ENCODE measurements at regions not wholly inside any gene's neighbourhood (a gene's known extent, or its start where the extent isn't known, plus 50 kb on each side); places are given as distances from the start of the nearest gene placed in this dataset.
"Not testable (repeated sequence)": the region's sequence is repeated elsewhere in the genome, so short reads cannot be mapped to it uniquely, and the experiment has no call there.

DNA sequence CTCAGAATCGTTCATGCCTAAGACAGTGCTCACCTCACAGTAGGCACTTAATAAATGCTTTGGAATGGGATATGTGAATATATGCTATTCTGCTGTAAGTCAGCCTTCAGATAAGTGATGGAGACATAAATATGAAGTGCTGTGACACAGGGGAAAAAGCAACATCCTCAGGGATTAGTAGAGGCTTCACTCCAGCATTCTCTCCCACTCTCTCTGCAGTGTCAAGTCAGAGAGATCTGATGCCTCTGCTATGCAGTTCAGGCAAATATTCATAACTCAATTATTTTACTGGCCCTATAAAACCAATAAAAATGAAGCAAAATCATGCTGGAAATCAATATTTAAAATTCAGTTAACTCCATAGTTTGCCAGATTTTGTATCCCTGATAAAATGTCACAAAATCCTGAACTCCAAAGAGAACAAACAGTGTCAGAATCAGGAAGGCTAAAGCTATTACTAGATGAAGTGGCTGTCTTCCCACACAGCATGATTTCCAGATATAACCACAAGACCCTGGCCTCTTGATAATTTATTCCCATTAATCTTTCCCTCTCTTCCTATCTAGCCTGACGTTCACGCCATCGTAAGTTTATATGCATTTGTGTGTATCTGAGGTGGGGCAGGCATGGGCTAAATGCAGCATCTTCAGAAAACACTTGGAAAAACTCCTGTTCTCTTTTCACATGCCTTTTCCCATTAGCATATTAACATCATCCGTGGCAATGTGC is 278.9 kb upstream of the ATP11B start:
- no peak for DNase-seq (ENCODE audit: low spot score)

GRCh38 chr3:182516597-182517336 is 276.5 kb upstream of the ATP11B start:
- no peak for DNase-seq (ENCODE audit: low spot score)

DNA sequence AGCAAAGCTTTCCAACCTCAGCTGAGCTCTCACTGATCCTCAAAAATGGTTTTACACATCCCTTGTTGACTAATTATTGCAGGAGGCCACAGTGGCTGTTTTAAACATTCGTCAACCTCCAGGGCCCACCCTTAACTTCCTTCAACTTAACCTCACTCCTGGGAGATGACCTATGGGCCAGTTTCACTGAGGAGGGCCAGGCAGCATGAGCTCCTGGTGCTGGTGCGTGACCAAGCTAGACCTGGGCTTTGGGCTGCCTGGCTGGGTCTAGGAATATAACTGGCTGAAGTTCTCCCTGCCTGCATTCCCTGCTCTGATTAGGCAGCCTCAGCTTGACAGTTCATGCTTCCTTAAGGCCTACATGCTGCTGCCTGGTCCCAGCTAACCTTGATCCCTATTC is 273.7 kb upstream of the ATP11B start:
- no peak for DNase-seq (ENCODE audit: low spot score)

DNA sequence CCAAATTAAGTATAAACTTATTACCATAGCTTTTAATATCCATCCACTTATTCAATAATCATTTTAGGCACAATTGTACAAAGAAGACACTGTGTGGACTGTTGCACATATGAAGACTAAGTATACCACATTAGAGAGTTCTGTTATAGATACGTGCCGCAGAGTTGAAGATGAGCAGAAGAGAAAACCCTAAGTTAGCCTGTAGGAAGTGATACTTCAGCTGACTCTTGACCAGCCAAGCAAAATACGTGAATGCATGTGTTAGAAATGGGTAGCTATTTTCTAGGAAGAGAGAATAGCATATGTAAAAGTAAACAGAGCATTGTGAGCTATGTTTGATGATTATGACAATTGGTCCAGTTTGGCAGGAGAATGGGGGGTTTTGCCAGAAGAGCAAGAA is 272.0 kb upstream of the ATP11B start:
- DNase-seq (ENCODE audit: low spot score): no peak

- DNase-seq (ENCODE audit: low spot score): not testable (repeated sequence)
Observed at GRCh38 chr3:182523424-182523823, 269.9 kb upstream of the ATP11B start.

DNA sequence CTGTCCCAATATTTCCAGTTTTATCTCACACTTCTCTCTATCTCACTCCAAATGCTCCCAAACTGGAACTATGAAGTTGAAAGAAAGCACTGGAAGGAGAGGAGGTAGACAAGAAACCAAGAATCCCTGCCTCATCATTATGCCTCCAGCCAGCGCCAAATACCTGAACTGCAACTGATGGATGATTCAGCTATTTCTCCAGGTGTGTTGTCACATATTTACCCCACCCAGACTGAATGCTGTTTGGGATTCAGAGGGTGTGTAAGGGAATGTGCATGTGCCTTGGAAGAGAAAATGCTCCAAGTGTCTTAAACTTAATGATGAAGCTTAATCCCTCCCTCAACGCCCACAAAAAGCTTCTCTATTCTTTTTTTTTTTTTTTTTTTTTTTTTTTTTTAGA is 269.5 kb upstream of the ATP11B start:
- DNase-seq (ENCODE audit: low spot score): no peak

- no peak for DNase-seq (ENCODE audit: low spot score)
Observed at GRCh38 chr3:182524711-182525401, 268.4 kb upstream of the ATP11B start.

DNA sequence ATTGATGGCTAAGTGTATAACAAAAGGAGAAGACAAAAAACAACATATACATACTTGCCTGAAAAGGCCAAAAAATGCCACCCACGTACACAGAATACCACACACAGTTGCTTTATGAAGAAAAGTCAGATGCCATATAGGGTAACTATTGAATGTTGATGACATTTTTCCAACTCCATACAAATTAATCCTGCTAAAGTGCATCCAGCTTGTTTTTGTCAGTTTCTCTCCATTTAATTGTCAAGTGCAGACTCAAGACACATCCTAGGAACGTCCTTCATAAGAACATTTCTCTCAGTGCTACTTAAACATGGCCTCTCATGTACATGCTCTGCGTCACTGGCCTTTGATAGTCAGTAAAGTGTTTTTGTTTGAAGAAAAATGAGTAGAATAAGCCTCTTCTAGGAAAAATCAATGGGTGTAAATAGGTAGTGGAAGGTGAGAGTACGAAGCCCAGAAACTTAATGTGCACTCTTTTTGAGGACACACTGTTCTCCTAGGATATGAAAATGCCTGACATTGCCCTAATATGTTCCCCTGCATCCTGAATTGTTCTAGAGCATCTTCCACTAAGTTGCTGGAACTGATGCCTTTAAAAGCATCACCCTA is 267.4 kb upstream of the ATP11B start:
- no peak for DNase-seq (ENCODE audit: low spot score)

- DNase-seq (ENCODE audit: low spot score): no peak
Observed at GRCh38 chr3:182527745-182528144, 265.6 kb upstream of the ATP11B start.

DNA sequence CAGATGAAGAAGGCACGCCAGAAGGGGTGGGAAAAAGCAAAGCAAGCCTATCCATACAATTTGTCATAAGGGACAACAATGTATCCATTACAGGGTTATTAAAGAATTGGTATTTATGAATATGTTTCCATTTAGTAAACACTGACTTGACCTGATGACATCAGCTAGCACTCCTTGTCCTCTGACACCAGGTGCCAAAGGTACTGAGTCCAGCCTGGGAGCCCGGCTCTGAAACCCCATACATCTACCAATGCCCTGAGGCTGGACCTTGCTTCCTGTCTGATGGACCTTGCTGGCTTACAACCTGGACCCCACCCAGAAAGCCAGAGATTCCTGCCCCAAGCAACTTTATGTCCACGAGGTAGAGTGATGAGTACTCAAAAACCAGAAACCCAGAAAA is 263.0 kb upstream of the ATP11B start:
- no peak for DNase-seq (ENCODE audit: low spot score)

- no peak for DNase-seq (ENCODE audit: low spot score)
Observed at GRCh38 chr3:182533394-182533793, 259.9 kb upstream of the ATP11B start.

- DNase-seq (ENCODE audit: low spot score): no peak
Observed at GRCh38 chr3:182544542-182544941, 248.8 kb upstream of the ATP11B start.

DNA sequence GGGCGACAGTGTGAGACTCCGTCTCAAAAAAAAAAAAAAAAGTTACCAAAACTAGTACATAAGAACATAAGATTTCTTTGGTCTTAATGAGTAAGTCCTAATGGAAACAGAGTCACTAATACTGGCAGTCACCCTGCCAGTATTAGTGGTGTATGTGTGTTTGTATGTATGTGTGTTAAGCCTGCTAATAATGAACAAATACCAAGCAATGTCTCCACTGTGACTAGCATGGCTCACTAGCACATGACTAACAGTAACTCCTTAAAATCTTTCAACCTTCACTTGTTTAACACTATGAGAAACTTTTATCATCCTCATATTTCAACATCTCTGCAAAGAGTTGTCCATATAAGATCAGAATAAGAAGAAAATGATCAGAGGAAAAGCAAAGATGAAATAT is 231.0 kb upstream of the ATP11B start:
- no peak for DNase-seq (ENCODE audit: low spot score)

GRCh38 chr3:182565916-182566796 is 227.1 kb upstream of the ATP11B start:
- DNase-seq (ENCODE audit: low spot score): no peak

DNA sequence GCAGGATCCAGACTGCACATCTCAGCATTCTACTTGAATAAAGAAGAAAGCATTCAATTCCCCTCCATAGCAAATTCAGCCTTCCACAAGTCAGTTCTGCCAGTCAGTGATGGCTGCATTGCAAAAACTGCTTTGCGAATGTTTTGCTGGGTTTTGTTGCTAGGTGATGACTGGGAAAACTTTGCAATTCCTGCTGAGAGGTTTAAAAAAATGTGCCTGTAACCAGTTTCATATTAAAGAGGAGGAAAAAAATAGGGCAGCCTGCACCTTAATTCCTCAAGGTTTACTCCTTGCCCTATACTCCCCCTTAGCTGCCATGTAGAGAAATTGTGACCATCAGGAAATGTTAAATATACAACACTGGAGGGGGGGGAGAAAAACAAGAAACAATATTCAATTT is 225.6 kb upstream of the ATP11B start:
- no peak for DNase-seq (ENCODE audit: low spot score)

DNA sequence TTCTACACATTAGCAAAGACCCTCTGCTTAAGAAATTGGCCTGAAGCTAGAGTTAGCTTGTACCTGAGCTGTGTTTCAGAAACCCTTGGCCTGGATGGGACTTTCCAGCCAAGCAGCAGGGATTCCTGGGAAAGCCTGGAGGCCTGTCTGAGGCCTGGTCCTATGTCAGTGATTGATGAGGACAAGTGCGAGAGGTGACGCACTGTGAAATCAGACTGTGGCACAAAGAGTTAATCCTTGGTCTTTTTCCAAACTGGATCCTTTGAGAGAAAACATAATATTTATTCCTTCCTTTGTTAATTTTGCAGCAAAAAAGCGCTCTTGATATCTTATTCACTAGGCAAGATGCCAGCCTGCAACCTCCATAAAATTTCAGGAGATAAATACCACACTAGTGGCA is 225.0 kb upstream of the ATP11B start:
- DNase-seq (ENCODE audit: low spot score): no peak

DNA sequence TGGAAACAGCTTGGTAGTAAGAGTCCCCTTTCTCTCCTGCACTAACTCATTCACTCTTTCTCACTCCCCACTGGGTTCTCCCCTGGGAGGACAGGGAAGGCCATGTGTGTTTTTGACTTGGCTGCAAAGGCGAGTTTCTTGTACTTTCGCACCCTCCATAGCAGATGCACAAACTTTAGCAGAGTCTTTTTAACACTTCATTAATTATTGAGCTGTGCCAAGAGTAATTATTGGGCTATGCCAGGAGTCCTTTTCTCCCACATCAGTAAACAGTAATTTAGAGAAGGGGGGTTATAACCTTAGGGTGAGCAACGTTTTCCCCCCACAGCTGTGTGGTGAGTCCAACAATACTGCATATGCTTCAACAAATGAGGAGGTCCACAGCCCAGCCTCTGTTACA is 224.4 kb upstream of the ATP11B start:
- no peak for DNase-seq (ENCODE audit: low spot score)

GRCh38 chr3:182570946-182571594 is 222.2 kb upstream of the ATP11B start:
- DNase-seq (ENCODE audit: low spot score): no peak

GRCh38 chr3:182575941-182576340 is 217.4 kb upstream of the ATP11B start:
- no peak for DNase-seq (ENCODE audit: low spot score)

DNA sequence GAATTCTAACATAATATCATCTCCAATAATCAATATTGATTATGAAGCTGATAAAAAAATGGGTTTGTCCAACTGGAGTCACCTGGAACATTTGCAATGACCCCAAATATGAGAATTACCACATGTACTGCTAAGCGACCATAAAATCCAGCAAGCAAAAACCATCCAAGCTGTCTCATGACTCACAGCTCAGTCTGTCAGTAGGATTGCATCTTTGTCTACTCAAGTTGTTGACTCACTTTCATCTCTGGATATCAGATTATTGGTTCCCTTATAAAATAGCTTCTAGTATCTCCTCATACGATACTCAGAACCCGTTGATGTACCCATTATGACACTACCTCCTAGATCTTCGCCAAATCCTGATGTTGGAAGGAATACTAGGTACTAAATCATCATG is 209.8 kb upstream of the ATP11B start:
- no peak for DNase-seq (ENCODE audit: low spot score)

DNA sequence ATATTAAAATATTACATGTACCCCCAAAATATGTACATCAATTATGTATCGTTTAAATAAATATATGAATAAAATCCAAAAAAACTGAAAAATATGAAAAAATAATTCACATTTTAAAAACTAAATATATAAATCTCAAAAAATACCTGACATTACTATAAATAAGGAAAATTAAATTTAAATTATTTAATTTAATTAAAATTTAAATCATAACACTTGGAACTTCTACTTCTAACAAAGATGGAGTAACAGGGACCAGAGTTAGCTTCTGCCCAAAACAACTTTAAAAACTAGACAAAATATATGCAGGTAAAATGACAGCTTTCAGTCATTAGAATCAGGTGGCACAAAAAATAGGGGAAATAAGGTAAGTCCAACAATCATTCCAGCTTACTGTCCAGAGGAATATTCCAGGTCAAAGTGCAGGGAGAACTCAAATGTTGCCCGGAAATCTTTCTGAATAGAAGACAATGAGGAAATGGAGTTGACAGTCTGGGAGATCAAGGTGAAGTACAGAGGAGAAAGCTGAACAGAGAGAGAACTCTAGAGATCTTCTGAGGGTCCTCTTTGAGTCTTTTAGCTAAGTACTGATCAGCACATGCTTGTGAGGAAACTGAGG is 207.7 kb upstream of the ATP11B start:
- DNase-seq (ENCODE audit: low spot score): no peak
